Trophoblast cell (in vitro differentiated cells and primary cell): ENCODE measurements at regions not wholly inside any gene's neighbourhood (a gene's known extent, or its start where the extent isn't known, plus 50 kb on each side); places are given as distances from the start of the nearest gene placed in this dataset.
"Not testable (repeated sequence)": the region's sequence is repeated elsewhere in the genome, so short reads cannot be mapped to it uniquely, and the experiment has no call there.

Source experiments
- DNase-seq, 2 donors: peaks; one replicate each; pipeline ENCODE4 v3.0.0-alpha.2; 2016
- H2AFZ ChIP-seq: 2 replicates; pipeline ENCODE4 v1.6.1; 2013; ENCODE audit warnings: low read length, moderate library complexity, mild to moderate bottlenecking; ENCODE audit not compliant: insufficient read depth, poor library complexity
- H2AK5ac ChIP-seq: 2 replicates; pipeline ENCODE4 v1.6.1; 2013; ENCODE audit warnings: mild to moderate bottlenecking, low read length
- H2BK120ac ChIP-seq: 2 replicates; pipeline ENCODE4 v1.6.1; 2013; ENCODE audit warnings: low read length, mild to moderate bottlenecking, moderate library complexity; ENCODE audit not compliant: insufficient read depth, poor library complexity
- H2BK12ac ChIP-seq: 2 replicates; pipeline ENCODE4 v1.6.1; 2013; ENCODE audit warnings: mild to moderate bottlenecking, low read length, moderate library complexity
- H2BK5ac ChIP-seq: 2 replicates; pipeline ENCODE4 v1.6.1; 2013; ENCODE audit warnings: low read length, low read depth, moderate library complexity, mild to moderate bottlenecking; ENCODE audit not compliant: poor library complexity
- H3K14ac ChIP-seq: 2 replicates; pipeline ENCODE4 v1.6.1; 2013; ENCODE audit warnings: mild to moderate bottlenecking, low read length
- H3K18ac ChIP-seq: 2 replicates; pipeline ENCODE4 v1.6.1; 2013; ENCODE audit warnings: mild to moderate bottlenecking, low read length
- H3K23ac ChIP-seq: 2 replicates; pipeline ENCODE4 v1.6.1; 2013; ENCODE audit warnings: low read length
- H3K27ac ChIP-seq: 2 replicates; pipeline ENCODE4 v1.5.1; 2013; ENCODE audit warnings: low read depth, mild to moderate bottlenecking, inconsistent platforms, low read length, moderate library complexity
- H3K27me3 ChIP-seq: 2 replicates; pipeline ENCODE4 v1.6.1; 2013; ENCODE audit warnings: inconsistent platforms, mild to moderate bottlenecking, low read length, moderate library complexity; ENCODE audit not compliant: insufficient read depth
- H3K36me3 ChIP-seq, 2 experiments: 1 replicate in 1 of 2; 2 replicates in 1 of 2; pipeline ENCODE4 v1.6.1; 2013; ENCODE audit warnings: low read length in 2 of 2, mild to moderate bottlenecking in 2 of 2, moderate library complexity in 1 of 2; ENCODE audit not compliant: insufficient read depth in 2 of 2, control insufficient read depth in 1 of 2
- H3K4ac ChIP-seq: 2 replicates; pipeline ENCODE4 v1.6.1; 2013; ENCODE audit warnings: low read depth, mild to moderate bottlenecking, low read length, moderate library complexity
- H3K4me1 ChIP-seq, 2 experiments: 1 replicate in 1 of 2; 2 replicates in 1 of 2; pipeline ENCODE4 v1.6.1; 2013; ENCODE audit warnings: low read length in 2 of 2, mild to moderate bottlenecking in 2 of 2, moderate library complexity in 1 of 2; ENCODE audit not compliant: insufficient read depth in 2 of 2, control insufficient read depth in 1 of 2
- H3K4me2 ChIP-seq: 2 replicates; pipeline ENCODE4 v1.6.1; 2013; ENCODE audit warnings: inconsistent platforms, mild to moderate bottlenecking, low read length, moderate library complexity
- H3K4me3 ChIP-seq: 2 replicates; pipeline ENCODE4 v1.5.1; 2013; ENCODE audit warnings: mild to moderate bottlenecking, low read depth, low read length, inconsistent platforms
- H3K79me1 ChIP-seq: one replicate; pipeline ENCODE4 v1.6.1; 2013; ENCODE audit warnings: low read length
- H3K79me2 ChIP-seq: 2 replicates; pipeline ENCODE4 v1.6.1; 2013; ENCODE audit warnings: low read length, mild to moderate bottlenecking; ENCODE audit not compliant: control insufficient read depth, insufficient read depth, poor library complexity
- H3K9ac ChIP-seq: 2 replicates; pipeline ENCODE4 v1.6.1; 2013; ENCODE audit warnings: mild to moderate bottlenecking, low read length
- H3K9me3 ChIP-seq: 2 replicates; pipeline ENCODE4 v1.6.1; 2013; ENCODE audit warnings: low read depth, mild to moderate bottlenecking, control low read depth, inconsistent platforms, low read length; ENCODE audit not compliant: insufficient read depth
- H4K12ac ChIP-seq: 2 replicates; pipeline ENCODE4 v1.6.1; 2013; ENCODE audit warnings: low read depth, mild to moderate bottlenecking, low read length, moderate library complexity
- H4K8ac ChIP-seq: 2 replicates; pipeline ENCODE4 v1.6.1; 2013; ENCODE audit warnings: low read depth, mild to moderate bottlenecking, low read length, moderate library complexity
- H4K91ac ChIP-seq: one replicate; pipeline ENCODE4 v1.6.1; 2013; ENCODE audit warnings: low read depth, mild to moderate bottlenecking, low read length, moderate library complexity
- WGBS: extraction: QIAGEN DNeasy Blood & Tissue Kit; methylation state at CpG from one replicate; pipeline ENCODE4 v1.1.7; 2013; ENCODE audit warnings: missing lambda C conversion rate; ENCODE audit not compliant: insufficient read length, insufficient coverage; ENCODE audit errors: extremely low coverage; 5-methylcytosine and 5-hydroxymethylcytosine counted together

- Histone ChIP-seq H4K12ac (no peak overlapping the region), H3K4ac (no peak overlapping the region), H4K91ac (no peak overlapping the region), H3K4me1 (no peaks in the 10 kb centered on the region), H3K9ac (no peak overlapping the region), H2AFZ (no peak overlapping the region), H3K9me3 (no peaks in the 10 kb centered on the region), H2AK5ac (no peak overlapping the region), H3K18ac (no peak overlapping the region), H3K27ac (no peak overlapping the region), H3K23ac (no peak overlapping the region), H2BK120ac (no peak overlapping the region), H3K14ac (no peak overlapping the region), H4K8ac (no peak overlapping the region), H3K4me3 (no peak overlapping the region), H3K79me2 (no peaks in the 10 kb centered on the region), H3K79me1 (no peaks in the 10 kb centered on the region), H2BK12ac (no peak overlapping the region), H3K4me2 (no peak overlapping the region), H3K27me3 (no peaks in the 10 kb centered on the region), H3K36me3 (no peaks in the 10 kb centered on the region), H2BK5ac (no peak overlapping the region)
- no peak for DNase-seq
Measured at GRCh38 chr16:60788631-60789030, 1247.6 kb downstream of the CDH8 start.

GRCh38 chr16:60776281-60776680 lies 1260.0 kb downstream of the CDH8 start:
- Histone ChIP-seq H2BK120ac (no peak overlapping the region), H3K4me1 (no peaks in the 10 kb centered on the region), H4K91ac (no peak overlapping the region), H3K14ac (no peak overlapping the region), H3K4me2 (no peak overlapping the region), H3K9me3 (no peaks in the 10 kb centered on the region), H3K36me3 (no peaks in the 10 kb centered on the region), H2AK5ac (no peak overlapping the region), H3K4ac (no peak overlapping the region), H4K8ac (no peak overlapping the region), H4K12ac (no peak overlapping the region), H2BK5ac (no peak overlapping the region), H3K9ac (no peak overlapping the region), H3K79me1 (no peaks in the 10 kb centered on the region), H3K23ac (no peak overlapping the region), H2BK12ac (no peak overlapping the region), H3K4me3 (no peak overlapping the region), H3K18ac (no peak overlapping the region), H2AFZ (no peak overlapping the region), H3K27me3 (no peaks in the 10 kb centered on the region), H3K79me2 (no peaks in the 10 kb centered on the region), H3K27ac (no peak overlapping the region)
- no CpG with 5 or more reads among the region's 3 CpGs for WGBS
- DNase-seq = no peak

GRCh38 chr16:60771138-60771537 lies 1265.1 kb downstream of the CDH8 start:
- Histone ChIP-seq H3K4me3 (no peak overlapping the region), H3K14ac (no peak overlapping the region), H2BK12ac (no peak overlapping the region), H4K12ac (no peak overlapping the region), H3K36me3 (no peaks in the 10 kb centered on the region), H3K23ac (no peak overlapping the region), H3K79me2 (no peaks in the 10 kb centered on the region), H3K27me3 (no peaks in the 10 kb centered on the region), H3K9ac (no peak overlapping the region), H2BK5ac (no peak overlapping the region), H3K9me3 (peaks cover 2% of the 10 kb centered on the region), H3K4me1 (no peaks in the 10 kb centered on the region), H3K27ac (no peak overlapping the region), H4K91ac (no peak overlapping the region), H2AFZ (no peak overlapping the region), H3K4ac (no peak overlapping the region), H2BK120ac (no peak overlapping the region), H3K4me2 (no peak overlapping the region), H4K8ac (no peak overlapping the region), H3K79me1 (no peaks in the 10 kb centered on the region), H3K18ac (no peak overlapping the region), H2AK5ac (no peak overlapping the region)
- DNase-seq = no peak
- no CpG with 5 or more reads among the region's 4 CpGs for WGBS

GRCh38 chr16:60770384-60770783 lies 1265.9 kb downstream of the CDH8 start:
- H3K9me3 ChIP-seq, H3K36me3 ChIP-seq, H3K18ac ChIP-seq, H3K9ac ChIP-seq, H3K14ac ChIP-seq, H2AFZ ChIP-seq, H3K23ac ChIP-seq, H3K4me1 ChIP-seq, H4K8ac ChIP-seq, DNase-seq, H3K79me2 ChIP-seq, H3K27me3 ChIP-seq, H2BK12ac ChIP-seq, H2BK120ac ChIP-seq, H3K4me3 ChIP-seq, H4K12ac ChIP-seq, H3K4ac ChIP-seq, H3K79me1 ChIP-seq, H4K91ac ChIP-seq, H2AK5ac ChIP-seq, H2BK5ac ChIP-seq, H3K27ac ChIP-seq, H3K4me2 ChIP-seq: not testable (repeated sequence)

GRCh38 chr16:60763869-60764268 lies 1272.4 kb downstream of the CDH8 start:
- Histone ChIP-seq H3K4me1 (no peaks in the 10 kb centered on the region), H2BK12ac (no peak overlapping the region), H2BK5ac (no peak overlapping the region), H3K79me2 (no peaks in the 10 kb centered on the region), H3K27me3 (no peaks in the 10 kb centered on the region), H4K8ac (no peak overlapping the region), H4K91ac (no peak overlapping the region), H2AFZ (no peak overlapping the region), H3K4me2 (no peak overlapping the region), H3K27ac (no peak overlapping the region), H3K18ac (no peak overlapping the region), H3K4me3 (no peak overlapping the region), H3K4ac (no peak overlapping the region), H3K9me3 (no peaks in the 10 kb centered on the region), H3K14ac (no peak overlapping the region), H3K79me1 (no peaks in the 10 kb centered on the region), H2BK120ac (no peak overlapping the region), H3K36me3 (no peaks in the 10 kb centered on the region), H2AK5ac (no peak overlapping the region), H3K23ac (no peak overlapping the region), H3K9ac (no peak overlapping the region), H4K12ac (no peak overlapping the region)
- DNase-seq = no peak
- no CpG with 5 or more reads among the region's 4 CpGs for WGBS
